Stimulated activated memory B cell treated with anti-CD40 and anti-IgM and Interleukin-4, amounts not matched to agents 10 μg/mL and 1 μg/mL and 100 μg/mL, for 72 hours (primary cell): ENCODE measurements at regions not wholly inside any gene's neighbourhood (a gene's known extent, or its start where the extent isn't known, plus 50 kb on each side); places are given as distances from the start of the nearest gene placed in this dataset.

Experiments used
- ATAC-seq: fragments of 150-1000 bp; cut with Tn5 transposase; 2 replicates; pipeline ENCODE4 v1.10.0; 2021
- H3K27ac Mint-ChIP-seq: one replicate; pipeline ENCODE4 v1.8.0; 2022; ENCODE audit warnings: mild to moderate bottlenecking, mixed read lengths
- H3K27me3 Mint-ChIP-seq: one replicate; pipeline ENCODE4 v1.8.0; 2022; ENCODE audit warnings: mixed read lengths
- H3K36me3 Mint-ChIP-seq: one replicate; pipeline ENCODE4 v1.8.0; 2022; ENCODE audit warnings: mixed read lengths
- H3K4me1 Mint-ChIP-seq: one replicate; pipeline ENCODE4 v1.8.0; 2022; ENCODE audit warnings: mixed read lengths
- H3K4me3 Mint-ChIP-seq: one replicate; pipeline ENCODE4 v1.8.0; 2022; ENCODE audit warnings: mild to moderate bottlenecking, moderate library complexity, mixed read lengths
- H3K9me3 Mint-ChIP-seq: one replicate; pipeline ENCODE4 v1.8.0; 2022; ENCODE audit warnings: mixed read lengths

GRCh38 chr6:166686317-166686716 lies 59.3 kb upstream of the RPS6KA2 start:
- Mint-ChIP-seq H3K27ac (no peak overlapping the region), H3K36me3 (no peaks in the 10 kb centered on the region), H3K4me1 (peaks cover 13% of the 10 kb centered on the region), H3K4me3 (no peak overlapping the region), H3K9me3 (no peaks in the 10 kb centered on the region), H3K27me3 (peaks cover 61% of the 10 kb centered on the region)
- no peak for ATAC-seq

DNA sequence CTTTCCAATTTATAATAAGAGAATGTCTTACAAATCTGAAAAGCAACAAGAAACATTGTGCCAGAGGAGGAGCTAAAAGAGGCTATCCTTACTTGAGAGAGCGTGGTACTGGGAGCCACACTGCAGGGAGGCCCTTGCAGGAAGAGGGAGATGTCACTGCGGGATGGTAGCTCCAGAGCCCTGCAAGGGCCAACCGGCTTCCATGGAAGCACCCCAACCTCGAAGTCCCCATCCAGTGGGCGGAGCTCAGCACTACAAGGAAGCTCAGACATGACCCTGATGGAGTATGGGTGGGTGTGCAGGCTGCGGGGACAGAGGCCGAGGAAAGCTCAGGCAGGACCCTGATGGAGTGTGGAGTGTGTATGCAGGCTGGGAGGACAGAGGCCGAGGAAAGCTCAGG lies 57.8 kb upstream of the RPS6KA2 start:
- Mint-ChIP-seq H3K27me3 (peaks cover 55% of the 10 kb centered on the region), H3K27ac (no peak overlapping the region), H3K36me3 (no peaks in the 10 kb centered on the region), H3K4me1 (peaks cover 13% of the 10 kb centered on the region), H3K4me3 (no peak overlapping the region), H3K9me3 (no peaks in the 10 kb centered on the region)
- ATAC-seq: no peak

DNA sequence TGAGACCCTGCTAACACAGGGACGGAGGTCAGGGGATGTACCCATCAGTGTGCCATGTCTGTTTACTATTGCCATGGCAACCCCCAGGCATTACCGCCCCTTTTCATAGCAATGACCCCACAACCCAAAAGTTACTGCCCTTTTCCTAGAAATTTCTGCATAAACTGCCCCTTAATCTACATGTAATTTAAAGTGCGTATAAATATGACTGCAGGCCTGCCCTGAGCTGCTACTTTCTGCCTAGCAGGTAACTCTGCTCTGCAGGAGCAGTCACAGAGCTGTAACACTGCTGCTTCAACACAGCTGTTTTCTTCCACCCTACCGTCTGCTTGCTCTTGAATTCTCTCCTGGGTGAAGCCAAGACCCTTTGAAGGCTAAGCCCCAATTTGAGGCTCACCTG lies 57.1 kb upstream of the RPS6KA2 start:
- no peak overlapping the region for H3K27ac Mint-ChIP-seq
- ATAC-seq: no peak
- peaks cover 13% of the 10 kb centered on the region for H3K4me1 Mint-ChIP-seq
- H3K36me3 Mint-ChIP-seq: no peaks in the 10 kb centered on the region
- H3K9me3 Mint-ChIP-seq: no peaks in the 10 kb centered on the region
- peaks cover 51% of the 10 kb centered on the region for H3K27me3 Mint-ChIP-seq
- no peak overlapping the region for H3K4me3 Mint-ChIP-seq

DNA sequence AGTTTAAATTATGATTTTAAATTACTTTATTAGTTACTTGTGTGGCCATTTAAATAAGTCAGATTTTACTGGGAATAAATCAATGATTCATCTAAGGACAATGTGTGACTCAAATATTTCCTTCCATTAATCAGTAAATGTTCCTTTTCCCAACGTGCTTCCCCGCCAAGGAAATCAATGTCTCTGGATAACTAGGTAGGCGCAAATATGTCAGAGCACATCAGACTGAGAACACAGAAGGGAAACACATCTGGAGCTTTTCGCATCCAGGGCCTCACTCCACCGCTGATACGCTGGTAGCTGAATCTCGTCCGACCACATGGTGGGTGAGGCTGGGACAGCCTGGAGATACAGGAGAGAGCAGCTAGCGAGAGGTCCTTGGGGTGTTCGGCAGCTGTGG lies 56.4 kb upstream of the RPS6KA2 start:
- ATAC-seq: no peak
- H3K4me3 Mint-ChIP-seq: no peak overlapping the region
- no peak overlapping the region for H3K27ac Mint-ChIP-seq
- H3K4me1 Mint-ChIP-seq: peaks cover 13% of the 10 kb centered on the region
- peaks cover 44% of the 10 kb centered on the region for H3K27me3 Mint-ChIP-seq
- H3K9me3 Mint-ChIP-seq: no peaks in the 10 kb centered on the region
- H3K36me3 Mint-ChIP-seq: no peaks in the 10 kb centered on the region

DNA sequence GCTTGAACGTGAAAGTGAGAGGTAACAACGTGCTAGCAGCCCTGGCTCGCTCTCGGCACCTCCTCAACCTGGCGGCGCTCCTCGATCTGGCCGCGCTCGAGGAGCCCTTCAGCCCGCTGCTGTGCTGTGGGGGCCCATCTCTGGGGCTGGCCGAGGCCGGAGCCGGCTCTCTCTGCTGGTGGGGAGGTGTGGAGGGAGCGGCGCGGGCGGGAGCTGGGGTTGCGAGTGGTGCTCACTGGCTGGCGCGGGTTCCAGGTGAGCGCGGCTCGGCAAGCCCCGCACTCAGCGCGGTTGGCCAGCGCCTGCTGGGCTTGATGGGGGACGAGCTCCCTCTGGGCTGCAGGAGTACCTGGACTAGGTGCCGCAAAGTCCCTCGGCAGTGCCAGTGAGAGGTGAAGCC lies 52.5 kb upstream of the RPS6KA2 start:
- Mint-ChIP-seq H3K27me3 (peaks cover 14% of the 10 kb centered on the region), H3K9me3 (no peaks in the 10 kb centered on the region), H3K4me1 (no peaks in the 10 kb centered on the region), H3K27ac (no peak overlapping the region), H3K36me3 (no peaks in the 10 kb centered on the region), H3K4me3 (no peak overlapping the region)
- no peak for ATAC-seq

DNA sequence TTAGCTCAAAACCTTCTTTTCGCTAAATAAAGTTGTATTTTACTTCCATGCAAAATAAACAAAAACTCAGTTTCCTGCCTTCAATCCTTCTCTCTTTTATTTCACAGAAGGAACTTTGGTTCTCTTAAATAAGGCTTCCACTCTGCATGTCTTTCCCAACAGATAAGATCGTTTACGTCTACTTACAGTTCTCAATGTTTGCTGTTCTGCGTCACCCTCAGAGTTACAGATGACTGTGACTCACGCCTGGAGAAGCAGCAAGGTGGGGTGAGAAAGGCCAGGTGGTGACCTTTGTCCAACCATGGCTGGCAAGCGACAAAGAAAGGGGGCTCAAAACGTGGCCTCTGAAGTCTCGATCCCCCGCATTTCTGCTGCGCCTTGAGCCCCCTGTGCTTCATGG lies 51.4 kb upstream of the RPS6KA2 start:
- no peak overlapping the region for H3K4me3 Mint-ChIP-seq
- H3K9me3 Mint-ChIP-seq: no peaks in the 10 kb centered on the region
- H3K27ac Mint-ChIP-seq: no peak overlapping the region
- H3K27me3 Mint-ChIP-seq: peaks cover 18% of the 10 kb centered on the region
- peaks cover 6% of the 10 kb centered on the region for H3K4me1 Mint-ChIP-seq
- no peak for ATAC-seq
- no peaks in the 10 kb centered on the region for H3K36me3 Mint-ChIP-seq

DNA sequence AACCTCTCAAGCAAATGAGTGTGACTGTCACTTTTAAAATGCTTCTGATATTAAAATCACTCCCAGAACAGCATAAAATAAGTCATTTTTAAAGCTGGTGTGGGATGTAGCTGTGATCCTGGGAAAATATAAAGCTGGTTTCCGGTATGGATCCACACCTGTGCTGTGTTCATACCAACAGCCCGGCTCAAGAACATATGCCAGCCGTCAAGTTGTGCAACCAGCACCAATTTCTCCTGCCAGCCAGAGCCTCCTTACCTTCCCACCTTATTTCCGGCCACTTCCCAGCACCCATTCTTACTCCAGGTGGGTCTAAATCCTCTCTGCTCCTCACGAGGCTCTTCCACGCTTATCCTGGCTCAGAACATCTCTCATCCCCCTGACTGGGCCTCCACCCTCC lies 50.9 kb upstream of the RPS6KA2 start:
- no peak for ATAC-seq

More for the DNA sequence above, 50.9 kb upstream of the RPS6KA2 start:
- H3K27me3 Mint-ChIP-seq: peaks cover 18% of the 10 kb centered on the region
- no peaks in the 10 kb centered on the region for H3K9me3 Mint-ChIP-seq
- peaks cover 6% of the 10 kb centered on the region for H3K4me1 Mint-ChIP-seq
- no peaks in the 10 kb centered on the region for H3K36me3 Mint-ChIP-seq
- H3K27ac Mint-ChIP-seq: no peak overlapping the region
- no peak overlapping the region for H3K4me3 Mint-ChIP-seq
